ENCODE measurements at regions not wholly inside any gene's neighbourhood (a gene's known extent, or its start where the extent isn't known, plus 50 kb on each side); places are given as distances from the start of the nearest gene placed in this dataset.

DNA sequence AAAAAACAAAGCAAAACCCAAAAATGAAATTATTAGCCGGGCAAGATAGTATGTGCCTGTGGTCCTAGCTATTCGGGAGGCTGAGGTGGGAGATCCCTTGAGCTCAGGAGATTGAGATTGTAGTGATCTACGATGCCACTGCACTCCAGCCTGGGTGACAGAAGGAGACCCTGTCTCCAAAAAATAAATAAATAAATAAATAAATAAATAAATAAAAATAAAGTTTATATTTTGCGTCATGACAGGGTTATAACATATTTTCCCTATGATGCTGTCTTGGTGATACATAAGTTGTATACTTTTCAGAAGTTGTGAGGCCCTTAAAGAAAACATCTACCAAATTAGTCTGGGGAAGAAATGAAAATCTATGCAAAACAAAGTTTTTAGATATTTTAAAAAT, 94.5 kb upstream of the MKLN1 start:
- Histone ChIP-seq H3K27ac (ENCODE audit: low read length, poor library complexity, severe bottlenecking) (no peak overlapping the region), H2BK5ac (ENCODE audit: low read depth, low read length, poor library complexity, severe bottlenecking) (no peak overlapping the region), H3K23ac (ENCODE audit: low read length in 2 of 2) (no peak overlapping the region), H4K8ac (ENCODE audit: low read length) (no peak overlapping the region), H4K91ac (ENCODE audit: low read length) (no peak overlapping the region), H3K79me1 (replicated peaks; ENCODE audit: low read length, poor library complexity, severe bottlenecking) (no peaks in the 10 kb centered on the region), H2AFZ (ENCODE audit: low read depth, low read length) (no peak overlapping the region), H3K14ac (ENCODE audit: low read length in 2 of 2) (no peak overlapping the region), H3K4me1 (ENCODE audit: control insufficient read depth, insufficient read depth, low read depth, low read length) (peaks cover 7% of the 10 kb centered on the region), H3K4me3 (ENCODE audit: insufficient read depth in 1 of 2, low read depth in 1 of 2, low read length in 2 of 2) (no peak overlapping the region), H2BK120ac (ENCODE audit: low read depth, low read length) (no peak overlapping the region), H2AK5ac (ENCODE audit: low read length, severe bottlenecking) (no peak overlapping the region), H3K9ac (ENCODE audit: low read length) (no peak overlapping the region), H2BK15ac (ENCODE audit: low read depth, poor library complexity, severe bottlenecking) (no peak overlapping the region), H3K36me3 (ENCODE audit: control insufficient read depth in 1 of 2, insufficient read depth in 2 of 2, low read depth in 1 of 2, low read length in 2 of 2) (no peaks in the 10 kb centered on the region), H3K27me3 (ENCODE audit: control insufficient read depth in 1 of 2, insufficient read depth in 1 of 2, low read length in 2 of 2) (no peaks in the 10 kb centered on the region), H2BK12ac (ENCODE audit: low read length in 2 of 2) (no peak overlapping the region), H3K4me2 (ENCODE audit: low read length, poor library complexity, severe bottlenecking) (no peak overlapping the region), H3K4ac (ENCODE audit: low read depth in 1 of 2, low read length in 2 of 2) (no peak overlapping the region), H3K9me3 (ENCODE audit: control insufficient read depth, low read length) (no peaks in the 10 kb centered on the region), H3K18ac (ENCODE audit: low read depth in 1 of 2, low read length in 2 of 2) (no peak overlapping the region)
- 100% methylated on average over 2 of the region's 4 CpGs for WGBS
- DNase-seq = no peak

DNA sequence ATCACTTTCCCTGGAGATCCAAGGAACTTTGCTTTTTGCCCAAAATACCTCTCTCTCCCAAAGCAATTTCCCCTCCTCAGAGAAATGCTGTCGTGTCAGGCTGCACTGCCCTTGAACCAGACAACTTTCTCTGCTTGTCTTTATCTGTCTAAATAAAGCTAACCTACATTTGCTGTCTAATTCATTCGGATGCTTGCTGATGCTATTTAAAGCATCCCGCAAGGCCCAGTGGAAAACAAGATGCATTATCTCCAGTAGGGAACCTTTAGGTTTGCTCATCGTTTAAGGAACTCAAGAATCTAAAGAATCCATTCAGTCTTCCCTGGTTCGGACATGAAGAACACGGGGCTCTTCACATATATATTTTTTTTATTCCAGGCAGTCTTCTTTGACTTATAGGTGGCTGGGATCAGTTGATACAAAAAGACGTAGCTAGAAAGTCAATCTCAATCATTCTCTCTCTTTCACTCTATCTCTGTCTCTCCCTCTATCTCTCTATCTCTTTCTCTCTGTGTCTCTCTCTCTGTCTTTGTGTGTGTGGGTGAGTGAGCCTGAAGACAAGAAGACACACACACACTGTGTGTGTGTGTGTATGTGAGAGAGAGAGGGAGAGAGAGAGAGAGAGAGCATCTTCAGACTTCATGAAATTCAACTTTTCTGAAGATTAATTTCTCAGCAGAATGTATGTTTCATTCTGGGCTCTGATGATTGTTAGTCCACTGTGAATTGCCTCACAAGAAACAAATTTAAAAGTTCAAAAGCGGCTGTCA, 92.8 kb upstream of the MKLN1 start:
- no peak overlapping the region for H2AFZ ChIP-seq (ENCODE audit: low read depth, low read length)
- no peaks in the 10 kb centered on the region for H3K9me3 ChIP-seq (ENCODE audit: control insufficient read depth, low read length)
- H4K8ac ChIP-seq (ENCODE audit: low read length) = no peak overlapping the region
- no peaks in the 10 kb centered on the region for H3K79me1 ChIP-seq (replicated peaks; ENCODE audit: low read length, poor library complexity, severe bottlenecking)
- H3K27ac ChIP-seq (ENCODE audit: low read length, poor library complexity, severe bottlenecking) = peak overlapping the region; percentile 65
- WGBS = 64% methylated on average over 5 of the region's 8 CpGs
- no peak overlapping the region for H2BK15ac ChIP-seq (ENCODE audit: low read depth, poor library complexity, severe bottlenecking)
- H3K14ac ChIP-seq (ENCODE audit: low read length in 2 of 2) = no peak overlapping the region
- H3K4me2 ChIP-seq (ENCODE audit: low read length, poor library complexity, severe bottlenecking) = no peak overlapping the region
- H3K4me1 ChIP-seq (ENCODE audit: control insufficient read depth, insufficient read depth, low read depth, low read length) = peaks cover 4% of the 10 kb centered on the region
- peak overlapping the region; percentile 56 for H2AK5ac ChIP-seq (ENCODE audit: low read length, severe bottlenecking)
- no peak overlapping the region for H2BK120ac ChIP-seq (ENCODE audit: low read depth, low read length)
- H3K23ac ChIP-seq (ENCODE audit: low read length in 2 of 2) = no peak overlapping the region
- peak overlapping the region; percentile 82 for H3K9ac ChIP-seq (ENCODE audit: low read length)
- peak overlapping the region in 1 of 2 experiments; percentile 1 for H3K4me3 ChIP-seq (ENCODE audit: insufficient read depth in 1 of 2, low read depth in 1 of 2, low read length in 2 of 2)
- H2BK12ac ChIP-seq (ENCODE audit: low read length in 2 of 2) = peak overlapping the region in 1 of 2 experiments; percentile 6
- H3K27me3 ChIP-seq (ENCODE audit: control insufficient read depth in 1 of 2, insufficient read depth in 1 of 2, low read length in 2 of 2) = no peaks in the 10 kb centered on the region
- H3K4ac ChIP-seq (ENCODE audit: low read depth in 1 of 2, low read length in 2 of 2) = no peak overlapping the region
- H3K36me3 ChIP-seq (ENCODE audit: control insufficient read depth in 1 of 2, insufficient read depth in 2 of 2, low read depth in 1 of 2, low read length in 2 of 2) = no peaks in the 10 kb centered on the region
- peak; percentile 29 for DNase-seq
- H2BK5ac ChIP-seq (ENCODE audit: low read depth, low read length, poor library complexity, severe bottlenecking) = no peak overlapping the region
- no peak overlapping the region for H3K18ac ChIP-seq (ENCODE audit: low read depth in 1 of 2, low read length in 2 of 2)
- no peak overlapping the region for H4K91ac ChIP-seq (ENCODE audit: low read length)

DNA sequence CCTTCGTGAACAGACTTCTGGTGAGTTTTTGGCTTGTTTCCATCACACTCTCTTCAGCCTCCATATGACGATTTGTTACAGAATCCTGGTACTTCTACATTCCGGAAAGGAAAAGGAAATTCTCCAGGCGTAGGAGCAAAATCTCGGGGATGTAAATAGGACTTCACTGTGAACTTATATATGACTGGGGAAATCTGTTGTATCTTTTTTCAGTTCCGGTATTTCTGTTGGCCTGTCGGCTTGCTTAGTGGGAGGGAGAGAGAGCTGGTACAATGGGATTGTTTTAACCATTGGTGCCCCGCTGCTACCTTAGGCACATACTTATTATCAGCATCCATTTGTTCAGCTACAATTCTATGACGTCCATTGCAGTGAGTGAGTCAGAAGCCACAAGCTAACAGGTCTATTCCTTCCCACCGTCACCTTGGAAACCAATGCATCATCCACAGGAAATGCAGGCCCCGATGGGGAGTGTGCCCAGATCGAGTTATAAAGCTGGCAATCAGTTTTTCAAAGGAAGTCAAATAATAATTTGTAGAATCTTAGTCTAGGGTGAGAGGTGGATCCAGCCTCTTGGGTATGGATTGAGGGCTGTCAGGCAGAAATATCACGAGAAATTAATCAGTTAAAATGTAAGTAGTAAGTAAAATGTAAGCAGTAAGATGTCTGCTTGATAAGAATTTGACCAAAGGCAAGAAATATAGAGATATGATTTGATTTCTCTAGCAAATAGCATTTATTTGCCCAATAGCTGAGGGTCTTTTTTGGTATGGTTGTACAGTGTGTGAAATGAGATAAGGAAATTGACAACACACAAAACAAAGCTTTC, 92.0 kb upstream of the MKLN1 start:
- Histone ChIP-seq H3K9ac (ENCODE audit: low read length) (peak overlapping the region; percentile 82), H4K91ac (ENCODE audit: low read length) (no peak overlapping the region), H3K14ac (ENCODE audit: low read length in 2 of 2) (no peak overlapping the region), H3K18ac (ENCODE audit: low read depth in 1 of 2, low read length in 2 of 2) (no peak overlapping the region), H2BK5ac (ENCODE audit: low read depth, low read length, poor library complexity, severe bottlenecking) (no peak overlapping the region), H3K9me3 (ENCODE audit: control insufficient read depth, low read length) (no peaks in the 10 kb centered on the region), H3K79me1 (replicated peaks; ENCODE audit: low read length, poor library complexity, severe bottlenecking) (no peaks in the 10 kb centered on the region), H2BK12ac (ENCODE audit: low read length in 2 of 2) (no peak overlapping the region), H3K27me3 (ENCODE audit: control insufficient read depth in 1 of 2, insufficient read depth in 1 of 2, low read length in 2 of 2) (no peaks in the 10 kb centered on the region), H2BK15ac (ENCODE audit: low read depth, poor library complexity, severe bottlenecking) (no peak overlapping the region), H3K4ac (ENCODE audit: low read depth in 1 of 2, low read length in 2 of 2) (no peak overlapping the region), H3K4me3 (ENCODE audit: insufficient read depth in 1 of 2, low read depth in 1 of 2, low read length in 2 of 2) (peak overlapping the region in 1 of 2 experiments; percentile 1), H3K27ac (ENCODE audit: low read length, poor library complexity, severe bottlenecking) (peak overlapping the region; percentile 65), H3K4me1 (ENCODE audit: control insufficient read depth, insufficient read depth, low read depth, low read length) (peaks cover 4% of the 10 kb centered on the region), H3K36me3 (ENCODE audit: control insufficient read depth in 1 of 2, insufficient read depth in 2 of 2, low read depth in 1 of 2, low read length in 2 of 2) (no peaks in the 10 kb centered on the region), H4K8ac (ENCODE audit: low read length) (no peak overlapping the region), H2AK5ac (ENCODE audit: low read length, severe bottlenecking) (no peak overlapping the region), H3K23ac (ENCODE audit: low read length in 2 of 2) (no peak overlapping the region), H2BK120ac (ENCODE audit: low read depth, low read length) (no peak overlapping the region), H2AFZ (ENCODE audit: low read depth, low read length) (no peak overlapping the region), H3K4me2 (ENCODE audit: low read length, poor library complexity, severe bottlenecking) (no peak overlapping the region)
- WGBS = 55% methylated on average over 11 of the region's 13 CpGs
- peak; percentile 97 for DNase-seq

DNA sequence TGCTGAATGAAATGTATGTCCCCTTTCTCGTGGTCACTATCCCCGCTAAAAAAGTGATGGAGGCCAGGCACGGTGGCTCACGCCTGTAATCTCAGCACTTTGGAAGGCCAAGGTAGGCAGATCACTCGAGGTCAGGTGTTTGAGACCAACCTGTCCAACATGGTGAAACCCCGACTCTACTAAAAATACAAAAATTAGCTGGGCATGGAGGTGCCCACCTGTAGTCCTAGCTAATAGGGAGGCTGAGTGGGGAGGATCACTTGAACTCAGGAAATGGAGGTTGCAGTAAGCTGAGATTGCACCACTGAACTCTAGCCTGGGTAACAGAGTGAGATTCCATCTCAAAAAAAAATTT, 91.4 kb upstream of the MKLN1 start:
- Histone ChIP-seq H4K91ac (ENCODE audit: low read length) (no peak overlapping the region), H3K27ac (ENCODE audit: low read length, poor library complexity, severe bottlenecking) (peak overlapping the region; percentile 8), H3K14ac (ENCODE audit: low read length in 2 of 2) (no peak overlapping the region), H2BK5ac (ENCODE audit: low read depth, low read length, poor library complexity, severe bottlenecking) (no peak overlapping the region), H3K79me1 (replicated peaks; ENCODE audit: low read length, poor library complexity, severe bottlenecking) (no peaks in the 10 kb centered on the region), H3K18ac (ENCODE audit: low read depth in 1 of 2, low read length in 2 of 2) (no peak overlapping the region), H2BK15ac (ENCODE audit: low read depth, poor library complexity, severe bottlenecking) (no peak overlapping the region), H2BK120ac (ENCODE audit: low read depth, low read length) (no peak overlapping the region), H2AK5ac (ENCODE audit: low read length, severe bottlenecking) (no peak overlapping the region), H3K4ac (ENCODE audit: low read depth in 1 of 2, low read length in 2 of 2) (peak overlapping the region in 1 of 2 experiments; percentile 58), H3K23ac (ENCODE audit: low read length in 2 of 2) (no peak overlapping the region), H3K9me3 (ENCODE audit: control insufficient read depth, low read length) (no peaks in the 10 kb centered on the region), H3K4me3 (ENCODE audit: insufficient read depth in 1 of 2, low read depth in 1 of 2, low read length in 2 of 2) (no peak overlapping the region), H3K4me2 (ENCODE audit: low read length, poor library complexity, severe bottlenecking) (no peak overlapping the region), H4K8ac (ENCODE audit: low read length) (no peak overlapping the region), H3K4me1 (ENCODE audit: control insufficient read depth, insufficient read depth, low read depth, low read length) (peaks cover 3% of the 10 kb centered on the region), H3K36me3 (ENCODE audit: control insufficient read depth in 1 of 2, insufficient read depth in 2 of 2, low read depth in 1 of 2, low read length in 2 of 2) (no peaks in the 10 kb centered on the region), H3K9ac (ENCODE audit: low read length) (peak overlapping the region; percentile 82), H2BK12ac (ENCODE audit: low read length in 2 of 2) (peak overlapping the region in 1 of 2 experiments; percentile 28), H3K27me3 (ENCODE audit: control insufficient read depth in 1 of 2, insufficient read depth in 1 of 2, low read length in 2 of 2) (no peaks in the 10 kb centered on the region), H2AFZ (ENCODE audit: low read depth, low read length) (no peak overlapping the region)
- DNase-seq = no peak
- 92% methylated on average over 6 of the region's 6 CpGs for WGBS

Measured in mesenchymal stem cell (in vitro differentiated cells and primary cell).